Neural progenitor cell (in vitro differentiated cells): ENCODE measurements at regions not wholly inside any gene's neighbourhood (a gene's known extent, or its start where the extent isn't known, plus 50 kb on each side); places are given as distances from the start of the nearest gene placed in this dataset.

Experiments
- DNase-seq: peaks from one replicate; pipeline ENCODE4 v3.0.0-alpha.2; 2016; ENCODE audit warnings: low spot score
- H2AFZ ChIP-seq: fragments of 200-600 bp; sonication (generic); replicated peaks from 2 replicates; pipeline ENCODE4 v1.6.1; 2016; ENCODE audit warnings: antibody characterized with exemption
- H3F3A ChIP-seq: fragments of 200-600 bp; sonication (generic); 2 replicates; pipeline ENCODE4 v1.6.1; 2016; ENCODE audit warnings: antibody characterized with exemption, low read depth
- H3K27ac ChIP-seq: fragments of 200-600 bp; sonication (generic); 2 replicates; pipeline ENCODE4 v1.5.1; 2016; ENCODE audit warnings: mild to moderate bottlenecking
- H3K27me3 ChIP-seq: fragments of 200-600 bp; sonication (generic); 2 replicates; pipeline ENCODE4 v1.6.1; 2016; ENCODE audit warnings: mild to moderate bottlenecking, moderate library complexity
- H3K36me3 ChIP-seq: fragments of 200-600 bp; sonication (generic); 2 replicates; pipeline ENCODE4 v1.5.1; 2016
- H3K4me1 ChIP-seq: fragments of 200-600 bp; sonication (generic); 2 replicates; pipeline ENCODE4 v1.6.1; 2016; ENCODE audit warnings: mixed run types
- H3K4me2 ChIP-seq: fragments of 200-600 bp; sonication (generic); 2 replicates; pipeline ENCODE4 v1.6.1; 2016
- H3K4me3 ChIP-seq: fragments of 200-600 bp; sonication (generic); 2 replicates; pipeline ENCODE4 v1.5.1; 2016
- H3K79me2 ChIP-seq: fragments of 200-600 bp; sonication (generic); 2 replicates; pipeline ENCODE4 v1.6.1; 2016; ENCODE audit warnings: low read depth
- H3K9ac ChIP-seq: fragments of 200-600 bp; sonication (generic); 2 replicates; pipeline ENCODE4 v1.6.1; 2016
- H3K9me3 ChIP-seq: fragments of 200-600 bp; sonication (generic); 2 replicates; pipeline ENCODE4 v1.5.1; 2016; ENCODE audit warnings: low read depth
- H4K20me1 ChIP-seq: fragments of 200-600 bp; sonication (generic); 2 replicates; pipeline ENCODE4 v1.6.1; 2016; ENCODE audit warnings: low read depth
- H3K27ac Mint-ChIP-seq: 3 replicates; pipeline ENCODE4 v1.8.0; 2021; ENCODE audit warnings: mixed read lengths
- H3K27me3 Mint-ChIP-seq: 2 replicates; pipeline ENCODE4 v1.8.0; 2022; ENCODE audit warnings: low read depth, mild to moderate bottlenecking, inconsistent platforms, moderate library complexity, mixed read lengths; ENCODE audit not compliant: insufficient read depth
- H3K36me3 Mint-ChIP-seq: 3 replicates; pipeline ENCODE4 v1.8.0; 2021; ENCODE audit warnings: mixed read lengths
- H3K4me1 Mint-ChIP-seq: 3 replicates; pipeline ENCODE4 v1.8.0; 2021; ENCODE audit warnings: mixed read lengths
- H3K4me3 Mint-ChIP-seq: 3 replicates; pipeline ENCODE4 v1.8.0; 2021; ENCODE audit warnings: mild to moderate bottlenecking, moderate library complexity, mixed read lengths
- H3K9me3 Mint-ChIP-seq: 3 replicates; pipeline ENCODE4 v1.8.0; 2020; ENCODE audit warnings: mixed read lengths
- CTCF ChIP-seq: fragments of 200-600 bp; sonication (generic); IDR thresholded peaks from 2 replicates; pipeline ENCODE4 v1.5.1; 2017; ENCODE audit warnings: antibody characterized with exemption, mild to moderate bottlenecking
- EZH2 ChIP-seq: fragments of 200-600 bp; sonication (generic); IDR thresholded peaks from 2 replicates; pipeline ENCODE4 v1.6.1; 2017; ENCODE audit warnings: antibody characterized with exemption, mild to moderate bottlenecking, moderate library complexity
- EZH2phosphoT487 ChIP-seq: fragments of 200-600 bp; sonication (generic); IDR thresholded peaks from 2 replicates; pipeline ENCODE4 v1.6.1; 2017; ENCODE audit warnings: antibody characterized with exemption

DNA sequence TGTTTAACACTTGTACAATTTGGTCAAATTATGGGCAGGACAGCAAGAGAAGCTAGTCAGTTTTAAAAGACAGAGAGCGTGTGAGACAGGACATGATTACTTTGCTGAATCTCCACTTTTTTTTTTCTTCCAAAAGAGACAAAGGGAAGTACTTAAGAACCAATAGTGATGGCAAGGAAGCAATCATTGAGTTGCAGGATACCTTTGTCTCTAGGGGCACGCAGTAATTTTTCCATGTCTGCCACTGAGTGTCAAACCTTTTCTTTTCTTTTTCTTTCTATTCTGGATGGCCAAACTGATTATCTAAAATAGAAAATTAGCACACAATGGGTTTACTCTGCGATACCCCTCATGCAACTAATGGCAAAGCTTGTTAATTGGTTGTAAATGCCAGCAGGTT lies 533.0 kb downstream of the PLCL1 start:
- no peaks in the 10 kb centered on the region for H3F3A ChIP-seq
- no peak overlapping the region for H3K4me3 ChIP-seq
- TF ChIP-seq CTCF (no peak), EZH2phosphoT487 (no peak), EZH2 (no peak)
- H3K27ac ChIP-seq = no peak overlapping the region
- peaks cover 14% of the 10 kb centered on the region for H3K4me1 ChIP-seq
- Mint-ChIP-seq H3K4me3 (no peak overlapping the region), H3K4me1 (peaks cover 3% of the 10 kb centered on the region), H3K27me3 (peaks cover 3% of the 10 kb centered on the region), H3K36me3 (no peaks in the 10 kb centered on the region), H3K27ac (no peak overlapping the region), H3K9me3 (no peaks in the 10 kb centered on the region)
- no peaks in the 10 kb centered on the region for H3K27me3 ChIP-seq
- H4K20me1 ChIP-seq = no peaks in the 10 kb centered on the region
- H3K9ac ChIP-seq = no peak overlapping the region
- DNase-seq = peak; percentile 28
- H3K36me3 ChIP-seq = no peaks in the 10 kb centered on the region
- peak overlapping the region; percentile 61 for H3K4me2 ChIP-seq
- H3K9me3 ChIP-seq = no peaks in the 10 kb centered on the region
- no peaks in the 10 kb centered on the region for H3K79me2 ChIP-seq
- H2AFZ ChIP-seq = peak overlapping the region; percentile 90

- H3K27me3 Mint-ChIP-seq = no peaks in the 10 kb centered on the region
- H3K27me3 ChIP-seq = no peaks in the 10 kb centered on the region
- no peak overlapping the region for H3K27ac Mint-ChIP-seq
- no peaks in the 10 kb centered on the region for H3K79me2 ChIP-seq
- no peaks in the 10 kb centered on the region for H4K20me1 ChIP-seq
- no peaks in the 10 kb centered on the region for H3K36me3 Mint-ChIP-seq
- H3K4me2 ChIP-seq = no peak overlapping the region
- no peak overlapping the region for H2AFZ ChIP-seq
- H3K9me3 Mint-ChIP-seq = no peaks in the 10 kb centered on the region
- no peaks in the 10 kb centered on the region for H3K9me3 ChIP-seq
- H3K36me3 ChIP-seq = no peaks in the 10 kb centered on the region
- no peak overlapping the region for H3K27ac ChIP-seq
- no peaks in the 10 kb centered on the region for H3K4me1 ChIP-seq
- no peaks in the 10 kb centered on the region for H3K4me1 Mint-ChIP-seq
- no peak for DNase-seq
- H3K4me3 ChIP-seq = no peak overlapping the region
- TF ChIP-seq CTCF (no peak), EZH2phosphoT487 (no peak), EZH2 (no peak)
- no peak overlapping the region for H3K9ac ChIP-seq
- H3K4me3 Mint-ChIP-seq = no peak overlapping the region
- no peaks in the 10 kb centered on the region for H3F3A ChIP-seq
Measured at GRCh38 chr2:198328454-198328853, 524.1 kb downstream of the PLCL1 start.

DNA sequence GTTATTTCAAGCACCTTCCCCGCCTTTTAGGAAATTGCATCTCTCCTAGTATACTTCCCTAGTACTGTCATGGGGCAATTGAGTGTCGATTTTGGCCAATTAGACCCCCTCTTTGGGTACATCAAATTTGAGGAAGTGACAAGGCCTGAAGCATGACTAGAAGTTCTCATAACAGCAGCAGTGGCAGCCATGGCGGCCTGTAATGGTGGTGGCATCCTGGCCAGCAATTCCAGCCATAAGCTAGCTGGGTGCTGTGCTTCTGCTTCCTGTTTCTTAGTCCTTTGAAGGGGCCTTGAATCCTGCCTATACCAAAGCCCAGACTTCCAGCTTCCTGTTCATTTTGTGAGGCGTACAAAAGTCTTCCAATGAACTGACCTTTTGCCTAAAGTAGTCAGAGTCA lies 523.1 kb downstream of the PLCL1 start:
- Mint-ChIP-seq H3K9me3 (no peaks in the 10 kb centered on the region), H3K27me3 (no peaks in the 10 kb centered on the region)
- peak overlapping the region; percentile 21 for H2AFZ ChIP-seq

More for the DNA sequence above, 523.1 kb downstream of the PLCL1 start:
- Histone ChIP-seq H3K36me3 (no peaks in the 10 kb centered on the region), H3K4me2 (no peak overlapping the region), H3K27ac (no peak overlapping the region), H3K4me1 (no peaks in the 10 kb centered on the region), H3F3A (no peaks in the 10 kb centered on the region), H3K9me3 (no peaks in the 10 kb centered on the region), H3K79me2 (no peaks in the 10 kb centered on the region), H3K4me3 (no peak overlapping the region), H4K20me1 (no peaks in the 10 kb centered on the region), H3K9ac (no peak overlapping the region), H3K27me3 (no peaks in the 10 kb centered on the region)
- Mint-ChIP-seq H3K36me3 (no peaks in the 10 kb centered on the region), H3K27ac (no peak overlapping the region), H3K4me3 (no peak overlapping the region), H3K4me1 (no peaks in the 10 kb centered on the region)
- TF ChIP-seq CTCF = no peak
- no peak for TF ChIP-seq EZH2phosphoT487
- TF ChIP-seq EZH2 = no peak
- DNase-seq = no peak
